ENCODE measurements at regions not wholly inside any gene's neighbourhood (a gene's known extent, or its start where the extent isn't known, plus 50 kb on each side); places are given as distances from the start of the nearest gene placed in this dataset.

- DNase-seq: no peak
- in situ Hi-C loops (cut with HindIII; ENCODE audit: low pct_ligation_motif_present, low sequenced_read_pairs): no loop called here
- no peak for TF ChIP-seq CTCF (IDR thresholded peaks at IDR 0.05; ENCODE audit: low read depth, low read length, missing control alignments)
- Histone ChIP-seq H3K27ac (no peak overlapping the region), H3K27me3 (replicated peaks) (no peaks in the 10 kb centered on the region), H3K4me3 (ENCODE audit: low read depth, low read length) (no peak overlapping the region), H3K36me3 (replicated peaks) (no peaks in the 10 kb centered on the region)
These were observed 311.7 kb downstream of the SMAD2 start for GRCh38 chr18:47618758-47619157.

GRCh38 chr18:47615043-47615442 is 315.4 kb downstream of the SMAD2 start:
- Histone ChIP-seq H3K36me3 (replicated peaks) (no peaks in the 10 kb centered on the region), H3K4me3 (ENCODE audit: low read depth, low read length) (no peak overlapping the region), H3K27ac (no peak overlapping the region), H3K27me3 (replicated peaks) (no peaks in the 10 kb centered on the region)
- DNase-seq: no peak
- no peak for TF ChIP-seq CTCF (IDR thresholded peaks at IDR 0.05; ENCODE audit: low read depth, low read length, missing control alignments)
- in situ Hi-C loops (cut with HindIII; ENCODE audit: low pct_ligation_motif_present, low sequenced_read_pairs): no loop called here

DNA sequence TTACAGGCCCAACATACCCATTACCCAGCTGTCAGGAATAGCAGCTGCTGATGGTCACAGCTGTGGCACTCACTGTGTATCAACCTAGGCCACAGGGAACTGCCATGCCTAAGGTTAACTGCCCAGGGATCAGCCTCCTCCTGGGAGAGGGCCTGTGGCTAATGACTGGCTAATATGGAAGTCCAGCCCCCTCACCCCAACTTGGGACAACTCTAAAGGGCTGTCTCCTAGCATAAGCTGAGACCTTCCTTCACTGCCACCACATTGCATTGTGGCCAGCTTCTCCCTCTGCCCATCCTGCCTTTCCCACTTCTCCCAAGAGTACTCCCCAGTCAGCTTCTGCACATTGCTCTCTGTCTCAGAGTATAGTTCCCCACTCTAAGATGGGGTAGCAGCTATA is 316.5 kb downstream of the SMAD2 start:
- Histone ChIP-seq H3K27me3 (replicated peaks) (no peaks in the 10 kb centered on the region), H3K27ac (no peak overlapping the region), H3K4me3 (ENCODE audit: low read depth, low read length) (no peak overlapping the region), H3K36me3 (replicated peaks) (no peaks in the 10 kb centered on the region)
- in situ Hi-C loops (cut with HindIII; ENCODE audit: low pct_ligation_motif_present, low sequenced_read_pairs): no loop called here
- no peak for TF ChIP-seq CTCF (IDR thresholded peaks at IDR 0.05; ENCODE audit: low read depth, low read length, missing control alignments)
- DNase-seq: no peak

DNA sequence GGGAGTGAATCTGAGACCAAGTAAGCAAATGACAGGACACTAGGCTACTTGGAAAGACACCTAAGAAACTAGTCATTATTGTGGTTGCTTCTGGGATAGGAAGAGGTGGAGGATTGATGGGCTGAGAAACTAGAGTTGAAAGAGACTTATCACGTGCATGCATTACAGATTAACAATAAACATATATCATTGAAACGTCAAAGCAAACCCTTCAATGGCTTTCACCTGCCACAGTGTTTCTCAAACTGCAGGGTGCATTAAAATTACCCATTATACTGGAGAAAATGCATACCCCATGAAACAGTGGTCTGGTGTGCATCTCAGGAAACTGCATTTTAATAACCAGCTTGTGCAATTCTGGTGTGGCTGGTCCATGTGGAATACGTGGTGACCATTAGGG is 318.8 kb downstream of the SMAD2 start:
- no peak overlapping the region for H3K4me3 ChIP-seq (ENCODE audit: low read depth, low read length)
- in situ Hi-C loops (cut with HindIII; ENCODE audit: low pct_ligation_motif_present, low sequenced_read_pairs): no loop called here
- H3K27me3 ChIP-seq (replicated peaks): no peaks in the 10 kb centered on the region
- TF ChIP-seq CTCF (IDR thresholded peaks at IDR 0.05; ENCODE audit: low read depth, low read length, missing control alignments): no peak
- no peak overlapping the region for H3K27ac ChIP-seq
- H3K36me3 ChIP-seq (replicated peaks): no peaks in the 10 kb centered on the region
- DNase-seq: no peak

DNA sequence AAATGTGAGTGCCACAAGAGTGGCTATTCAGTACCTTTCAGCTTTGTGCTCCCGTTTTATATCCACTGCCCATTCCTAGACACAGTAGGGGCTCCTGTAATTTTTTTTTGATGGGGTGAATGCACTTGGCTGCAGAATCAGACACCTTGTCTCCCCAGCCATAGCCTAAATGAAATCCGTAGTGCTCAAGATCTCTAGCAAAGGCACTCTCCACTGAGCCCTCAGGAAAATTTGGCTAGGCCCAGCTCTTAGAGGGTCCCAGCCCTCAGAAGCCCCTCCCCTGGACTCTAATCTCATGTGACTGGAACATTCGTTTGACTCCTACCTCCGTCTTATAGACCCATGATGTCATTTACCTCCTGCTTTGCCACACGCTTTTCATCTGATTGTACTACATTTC is 323.9 kb downstream of the SMAD2 start:
- no peak for DNase-seq
- no peak overlapping the region for H3K27ac ChIP-seq
- no peak for TF ChIP-seq CTCF (IDR thresholded peaks at IDR 0.05; ENCODE audit: low read depth, low read length, missing control alignments)
- no peak overlapping the region for H3K4me3 ChIP-seq (ENCODE audit: low read depth, low read length)
- no peaks in the 10 kb centered on the region for H3K36me3 ChIP-seq (replicated peaks)
- in situ Hi-C loops (cut with HindIII; ENCODE audit: low pct_ligation_motif_present, low sequenced_read_pairs): no loop called here
- H3K27me3 ChIP-seq (replicated peaks): no peaks in the 10 kb centered on the region

DNA sequence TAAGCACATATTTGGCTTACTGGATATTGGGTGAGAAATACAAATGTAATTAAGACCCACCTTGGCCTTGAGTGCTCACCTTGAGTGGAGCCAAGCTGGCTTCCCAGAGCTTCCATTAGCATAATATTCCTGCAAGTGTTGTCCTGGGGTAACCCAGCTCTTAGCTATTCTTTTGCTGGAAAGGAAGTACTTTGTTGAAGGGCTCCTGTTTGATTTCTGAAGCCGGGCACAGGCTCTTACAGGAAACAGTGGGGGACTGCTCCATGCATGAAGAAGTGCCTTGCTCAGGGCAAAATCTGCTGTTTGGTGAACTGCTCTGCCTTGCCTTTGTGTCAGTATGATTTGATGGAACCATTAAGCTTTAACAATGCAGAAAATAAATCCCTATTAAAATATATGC is 325.4 kb downstream of the SMAD2 start:
- in situ Hi-C loops (cut with HindIII; ENCODE audit: low pct_ligation_motif_present, low sequenced_read_pairs): no loop called here
- Histone ChIP-seq H3K4me3 (ENCODE audit: low read depth, low read length) (no peak overlapping the region), H3K27me3 (replicated peaks) (no peaks in the 10 kb centered on the region)

More for the DNA sequence above, 325.4 kb downstream of the SMAD2 start:
- Histone ChIP-seq H3K36me3 (replicated peaks) (no peaks in the 10 kb centered on the region), H3K27ac (no peak overlapping the region)
- no peak for DNase-seq
- no peak for TF ChIP-seq CTCF (IDR thresholded peaks at IDR 0.05; ENCODE audit: low read depth, low read length, missing control alignments)
